Right lobe of liver (tissue), 4 donors: ENCODE measurements at regions not wholly inside any gene's neighbourhood (a gene's known extent, or its start where the extent isn't known, plus 50 kb on each side); places are given as distances from the start of the nearest gene placed in this dataset.

ENCODE experiments used
- CTCF ChIP-seq, 4 donors: fragments of 200-600 bp in 3 of 4; fragments of 450-650 bp in 1 of 4; IDR thresholded peaks; one replicate each; pipeline versions ENCODE4 v1.5.1 to v1.8.0; 2016 to 2022; ENCODE audit warnings: antibody characterized with exemption in 4 of 4, mild to moderate bottlenecking in 2 of 4
- POLR2A ChIP-seq: fragments of 450-650 bp; IDR thresholded peaks from one replicate; pipeline ENCODE4 v1.6.1; 2017; ENCODE audit warnings: antibody characterized with exemption, mild to moderate bottlenecking
- donor health status: DM: no; HTN: no; CAD: no.
- donor health status: DM: no; HTN: no; CAD: no.
- donor health status: DM: no; HTN: yes; CAD: no.

DNA sequence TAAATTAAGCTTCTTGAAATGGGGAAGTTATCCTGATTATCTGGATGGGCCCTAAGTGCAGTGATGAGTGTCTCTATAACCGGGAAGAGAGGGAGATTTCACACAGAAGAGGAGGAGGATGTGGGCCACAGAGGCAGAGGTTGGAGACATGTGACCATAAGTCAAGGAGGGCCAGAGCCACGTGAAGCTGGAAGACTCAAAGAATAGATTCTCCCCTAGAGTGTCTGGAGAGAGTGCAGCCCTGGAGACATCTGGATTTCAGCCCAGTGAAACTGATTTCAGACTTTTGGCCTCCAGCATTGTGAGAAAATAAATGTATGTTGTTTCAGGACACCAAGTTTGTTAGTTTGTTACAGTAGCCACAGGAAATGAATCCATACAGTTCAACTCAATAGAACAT is 442.9 kb downstream of the NTRK2 start:
- no peak for TF ChIP-seq CTCF (IDR thresholded peaks at IDR 0.05)
- no peak for TF ChIP-seq POLR2A
